Naive thymus-derived CD4-positive, alpha-beta T cell (primary cell): ENCODE measurements at regions not wholly inside any gene's neighbourhood (a gene's known extent, or its start where the extent isn't known, plus 50 kb on each side); places are given as distances from the start of the nearest gene placed in this dataset.

Source experiments
- ATAC-seq: fragments of 150-1000 bp; cut with Tn5 transposase; 2 replicates; pipeline ENCODE4 v1.10.0; 2021; ENCODE audit warnings: mild to moderate bottlenecking, moderate library complexity
- CTCF ChIA-PET: fragments of 350-600 bp; sonication (Branson Sonifier 250); formaldehyde crosslinking; loops from one replicate; lab custom pipeline; 2021; ENCODE audit warnings: antibody characterized with exemption; lab: Charles Lee
- POLR2A ChIA-PET: fragments of 350-600 bp; sonication (Branson Sonifier 250); formaldehyde crosslinking; loops from one replicate; lab custom pipeline; 2021; ENCODE audit warnings: antibody characterized with exemption, inconsistent platforms; lab: Charles Lee
- DNase-seq, 9 donors: peaks; one replicate each; pipeline versions ENCODE4 v3.0.0 to v3.0.0-alpha.2; 2020 to 2022; ENCODE audit warnings: mixed read lengths in 1 of 9
- H3K27ac ChIP-seq: one replicate; pipeline ENCODE4 v1.7.0; 2013; ENCODE audit warnings: mild to moderate bottlenecking, low read depth, low read length, moderate library complexity
- H3K27me3 ChIP-seq, 2 donors: one replicate each; pipeline ENCODE4 v1.7.0; 2013; ENCODE audit warnings: low read length in 2 of 2, mild to moderate bottlenecking in 2 of 2, moderate library complexity in 2 of 2; ENCODE audit not compliant: control insufficient read depth in 2 of 2, insufficient read depth in 2 of 2
- H3K36me3 ChIP-seq, 3 experiments: 1 replicate in 2 of 3; 2 replicates in 1 of 3; pipeline ENCODE4 v1.7.0; 2013; ENCODE audit warnings: low read length in 3 of 3, mild to moderate bottlenecking in 3 of 3, moderate library complexity in 1 of 3; ENCODE audit not compliant: insufficient read depth in 3 of 3, control insufficient read depth in 2 of 3
- H3K4me1 ChIP-seq, 2 donors: one replicate each; pipeline ENCODE4 v1.7.0; 2013; ENCODE audit warnings: low read length in 2 of 2, mild to moderate bottlenecking in 2 of 2, moderate library complexity in 1 of 2; ENCODE audit not compliant: control insufficient read depth in 2 of 2, insufficient read depth in 2 of 2
- H3K4me3 ChIP-seq: 2 replicates; pipeline ENCODE4 v1.7.0; 2013; ENCODE audit warnings: mild to moderate bottlenecking, low read length
- H3K9me3 ChIP-seq, 3 experiments: 1 replicate in 2 of 3; 2 replicates in 1 of 3; pipeline ENCODE4 v1.7.0; 2013; ENCODE audit warnings: low read length in 3 of 3; ENCODE audit not compliant: control insufficient read depth in 2 of 3
- H3K27ac Mint-ChIP-seq, 9 donors: one replicate each; pipeline ENCODE4 v1.8.0; 2020 to 2022; ENCODE audit warnings: mixed read lengths in 9 of 9, mild to moderate bottlenecking in 8 of 9, moderate library complexity in 5 of 9, inconsistent platforms in 2 of 9
- H3K27me3 Mint-ChIP-seq, 5 donors: one replicate each; pipeline ENCODE4 v1.8.0; 2021 to 2022; ENCODE audit warnings: mixed read lengths in 5 of 5, mild to moderate bottlenecking in 1 of 5
- H3K36me3 Mint-ChIP-seq, 5 donors: one replicate each; pipeline ENCODE4 v1.8.0; 2020 to 2022; ENCODE audit warnings: mixed read lengths in 5 of 5, mild to moderate bottlenecking in 3 of 5, inconsistent platforms in 1 of 5
- H3K4me1 Mint-ChIP-seq, 7 donors: one replicate each; pipeline ENCODE4 v1.8.0; 2020 to 2022; ENCODE audit warnings: mixed read lengths in 7 of 7, mild to moderate bottlenecking in 3 of 7, inconsistent platforms in 1 of 7
- H3K4me3 Mint-ChIP-seq, 10 donors: one replicate each; pipeline ENCODE4 v1.8.0; 2020 to 2022; ENCODE audit warnings: mild to moderate bottlenecking in 10 of 10, mixed read lengths in 10 of 10, moderate library complexity in 6 of 10, inconsistent platforms in 2 of 10
- H3K9me3 Mint-ChIP-seq, 11 donors: one replicate each; pipeline ENCODE4 v1.8.0; 2020 to 2022; ENCODE audit warnings: mixed read lengths in 11 of 11, mild to moderate bottlenecking in 4 of 11, inconsistent platforms in 1 of 11, moderate library complexity in 1 of 11
- intact Hi-C, 2 donors: fragments of 100-400 bp; cut with micrococcal nuclease; formaldehyde crosslinking; loops; one replicate each; pipeline ENCODE4 v1.15.1; 2023

GRCh38 chr10:10295537-10295936 lies 722.1 kb upstream of the CELF2 start:
- H3K27ac Mint-ChIP-seq: no peak overlapping the region
- CTCF ChIA-PET: no interaction called here
- H3K9me3 Mint-ChIP-seq: peaks cover 0 to 3% (median 0%) of the 10 kb centered on the region in 11 donors
- H3K4me3 Mint-ChIP-seq: no peak overlapping the region
- no peak overlapping the region for H3K4me3 ChIP-seq
- no peak overlapping the region for H3K27ac ChIP-seq
- peaks cover 0 to 1% (median 0%) of the 10 kb centered on the region in 7 donors for H3K4me1 Mint-ChIP-seq
- ATAC-seq (no peak), DNase-seq (no peak)
- no peaks in the 10 kb centered on the region for H3K36me3 ChIP-seq
- peaks cover 0 to 5% (median 0%) of the 10 kb centered on the region in 5 donors for H3K27me3 Mint-ChIP-seq
- H3K9me3 ChIP-seq: no peaks in the 10 kb centered on the region
- intact Hi-C loops: no loop called here
- POLR2A ChIA-PET: no interaction called here
- H3K36me3 Mint-ChIP-seq: no peaks in the 10 kb centered on the region
- no peaks in the 10 kb centered on the region for H3K27me3 ChIP-seq
- no peaks in the 10 kb centered on the region for H3K4me1 ChIP-seq

- no peaks in the 10 kb centered on the region for H3K9me3 ChIP-seq
- Mint-ChIP-seq H3K4me3 (no peak overlapping the region), H3K36me3 (peaks cover 0 to 3% (median 0%) of the 10 kb centered on the region in 5 donors), H3K27me3 (peaks cover 0 to 13% (median 7%) of the 10 kb centered on the region in 5 donors), H3K27ac (no peak overlapping the region), H3K9me3 (peaks cover 0 to 1% (median 0%) of the 10 kb centered on the region in 11 donors), H3K4me1 (no peaks in the 10 kb centered on the region)
- H3K4me3 ChIP-seq: no peak overlapping the region
- POLR2A ChIA-PET: no interaction called here
- DNase-seq: no peak
- CTCF ChIA-PET: no interaction called here
- intact Hi-C loops: no loop called here
- H3K4me1 ChIP-seq: no peaks in the 10 kb centered on the region
- H3K36me3 ChIP-seq: no peaks in the 10 kb centered on the region
- no peak overlapping the region for H3K27ac ChIP-seq
- H3K27me3 ChIP-seq: no peaks in the 10 kb centered on the region
- no peak for ATAC-seq
Observed at GRCh38 chr10:10302689-10303088, 715.0 kb upstream of the CELF2 start.

- intact Hi-C loops: no loop called here
- no peaks in the 10 kb centered on the region for H3K4me1 ChIP-seq
- no peaks in the 10 kb centered on the region for H3K9me3 ChIP-seq
- H3K27ac ChIP-seq: no peak overlapping the region
- Mint-ChIP-seq H3K4me3 (no peak overlapping the region), H3K36me3 (peaks cover 0 to 5% (median 0%) of the 10 kb centered on the region in 5 donors), H3K9me3 (peaks cover 0 to 4% (median 0%) of the 10 kb centered on the region in 11 donors), H3K27me3 (peaks cover 0 to 34% (median 19%) of the 10 kb centered on the region in 5 donors), H3K4me1 (no peaks in the 10 kb centered on the region), H3K27ac (no peak overlapping the region)
- H3K27me3 ChIP-seq: no peaks in the 10 kb centered on the region
- ChIA-PET POLR2A (no interaction called here), CTCF (no interaction called here)
- H3K4me3 ChIP-seq: no peak overlapping the region
- H3K36me3 ChIP-seq: no peaks in the 10 kb centered on the region
- no peak for DNase-seq
- ATAC-seq: no peak
Observed at GRCh38 chr10:10307036-10307435, 710.6 kb upstream of the CELF2 start.

GRCh38 chr10:10307551-10307950 lies 710.1 kb upstream of the CELF2 start:
- ChIA-PET POLR2A (no interaction called here), CTCF (no interaction called here)
- ATAC-seq (no peak), DNase-seq (no peak)
- Histone ChIP-seq H3K4me1 (no peaks in the 10 kb centered on the region), H3K4me3 (no peak overlapping the region), H3K27ac (no peak overlapping the region), H3K36me3 (no peaks in the 10 kb centered on the region), H3K27me3 (no peaks in the 10 kb centered on the region), H3K9me3 (no peaks in the 10 kb centered on the region)
- intact Hi-C loops: no loop called here
- Mint-ChIP-seq H3K27me3 (peaks cover 0 to 34% (median 19%) of the 10 kb centered on the region in 5 donors), H3K27ac (no peak overlapping the region), H3K4me1 (no peaks in the 10 kb centered on the region), H3K36me3 (peaks cover 0 to 5% (median 0%) of the 10 kb centered on the region in 5 donors), H3K9me3 (peaks cover 0 to 4% (median 0%) of the 10 kb centered on the region in 11 donors), H3K4me3 (no peak overlapping the region)

GRCh38 chr10:10310498-10310897 lies 707.2 kb upstream of the CELF2 start:
- ChIA-PET POLR2A (no interaction called here), CTCF (no interaction called here)
- peaks cover 0 to 4% (median 0%) of the 10 kb centered on the region in 11 donors for H3K9me3 Mint-ChIP-seq

GRCh38 chr10:10311966-10312365 lies 705.7 kb upstream of the CELF2 start:
- H3K36me3 ChIP-seq: no peaks in the 10 kb centered on the region
- peaks cover 0 to 30% (median 20%) of the 10 kb centered on the region in 5 donors for H3K27me3 Mint-ChIP-seq
- H3K4me3 Mint-ChIP-seq: no peak overlapping the region
- no peaks in the 10 kb centered on the region for H3K4me1 Mint-ChIP-seq
- H3K27ac Mint-ChIP-seq: no peak overlapping the region
- no peak overlapping the region for H3K4me3 ChIP-seq
- no peaks in the 10 kb centered on the region for H3K27me3 ChIP-seq
- no peak overlapping the region for H3K27ac ChIP-seq
- intact Hi-C loops: no loop called here
- POLR2A ChIA-PET: no interaction called here
- no peak for ATAC-seq
- no peaks in the 10 kb centered on the region for H3K9me3 ChIP-seq
- DNase-seq: no peak
- H3K9me3 Mint-ChIP-seq: peaks cover 0 to 3% (median 0%) of the 10 kb centered on the region in 11 donors
- CTCF ChIA-PET: no interaction called here
- H3K36me3 Mint-ChIP-seq: peaks cover 0 to 5% (median 0%) of the 10 kb centered on the region in 5 donors
- H3K4me1 ChIP-seq: no peaks in the 10 kb centered on the region

More at GRCh38 chr10:10310498-10310897, 707.2 kb upstream of the CELF2 start:
- intact Hi-C loops: no loop called here
- Mint-ChIP-seq H3K27me3 (peaks cover 0 to 29% (median 18%) of the 10 kb centered on the region in 5 donors), H3K4me1 (no peaks in the 10 kb centered on the region), H3K27ac (no peak overlapping the region), H3K4me3 (no peak overlapping the region), H3K36me3 (peaks cover 0 to 5% (median 0%) of the 10 kb centered on the region in 5 donors)
- DNase-seq (no peak), ATAC-seq (no peak)
- H3K36me3 ChIP-seq: no peaks in the 10 kb centered on the region
- H3K4me3 ChIP-seq: no peak overlapping the region
- no peaks in the 10 kb centered on the region for H3K4me1 ChIP-seq
- H3K27me3 ChIP-seq: no peaks in the 10 kb centered on the region
- H3K27ac ChIP-seq: no peak overlapping the region
- no peaks in the 10 kb centered on the region for H3K9me3 ChIP-seq

- Histone ChIP-seq H3K4me1 (no peaks in the 10 kb centered on the region), H3K4me3 (no peak overlapping the region), H3K27ac (no peak overlapping the region), H3K36me3 (no peaks in the 10 kb centered on the region), H3K27me3 (no peaks in the 10 kb centered on the region), H3K9me3 (no peaks in the 10 kb centered on the region)
- no peaks in the 10 kb centered on the region for H3K4me1 Mint-ChIP-seq
- POLR2A ChIA-PET: no interaction called here
- DNase-seq (no peak), ATAC-seq (no peak)
- peaks cover 0 to 3% (median 0%) of the 10 kb centered on the region in 11 donors for H3K9me3 Mint-ChIP-seq
- no peak overlapping the region for H3K27ac Mint-ChIP-seq
- peaks cover 0 to 28% (median 22%) of the 10 kb centered on the region in 5 donors for H3K27me3 Mint-ChIP-seq
- CTCF ChIA-PET: no interaction called here
- H3K36me3 Mint-ChIP-seq: no peaks in the 10 kb centered on the region
- intact Hi-C loops: no loop called here
- no peak overlapping the region for H3K4me3 Mint-ChIP-seq
Observed at GRCh38 chr10:10313149-10313835, 704.4 kb upstream of the CELF2 start.
